Transverse colon (tissue), 3 donors: ENCODE measurements at regions not wholly inside any gene's neighbourhood (a gene's known extent, or its start where the extent isn't known, plus 50 kb on each side); places are given as distances from the start of the nearest gene placed in this dataset.

Experiments
- CTCF ChIP-seq, 5 experiments: fragments of 200-600 bp in 3 of 5; fragments of 450-650 bp in 2 of 5; sonication (generic) in 3 of 5; IDR thresholded peaks; 1 replicate in 2 of 5; 2 replicates in 3 of 5; pipeline ENCODE4 v1.5.1; 2016 to 2017; ENCODE audit warnings: antibody characterized with exemption in 5 of 5, inconsistent platforms in 3 of 5, mild to moderate bottlenecking in 2 of 5, moderate library complexity in 1 of 5
- POLR2A ChIP-seq: fragments of 450-650 bp; IDR thresholded peaks from one replicate; pipeline ENCODE4 v1.6.1; 2016; ENCODE audit warnings: antibody characterized with exemption, mild to moderate bottlenecking, moderate library complexity

- TF ChIP-seq CTCF (IDR thresholded peaks at IDR 0.05) (no peak), POLR2A (no peak)
Measured at GRCh38 chr17:36856903-36857381, 80.3 kb upstream of the LHX1 start.
